Smooth muscle cell (in vitro differentiated cells): ENCODE measurements at regions not wholly inside any gene's neighbourhood (a gene's known extent, or its start where the extent isn't known, plus 50 kb on each side); places are given as distances from the start of the nearest gene placed in this dataset.

ENCODE experiments used
- DNase-seq: peaks from one replicate; lab custom pipeline; 2025; ENCODE audit not compliant: unreplicated experiment; lab: John Stamatoyannopoulos, UW
- H2AFZ ChIP-seq: fragments of 200-600 bp; sonication (generic); 2 replicates; pipeline ENCODE4 v1.6.0; 2016; ENCODE audit warnings: antibody characterized with exemption, low read depth, mild to moderate bottlenecking
- H3F3A ChIP-seq: fragments of 200-600 bp; sonication (generic); 2 replicates; pipeline ENCODE4 v1.6.0; 2017; ENCODE audit warnings: antibody characterized with exemption, low read depth
- H3K27ac ChIP-seq: fragments of 200-600 bp; sonication (generic); 2 replicates; pipeline ENCODE4 v1.5.1; 2016; ENCODE audit warnings: low read depth, mild to moderate bottlenecking
- H3K27me3 ChIP-seq: fragments of 200-600 bp; sonication (generic); 2 replicates; pipeline ENCODE4 v1.6.1; 2016; ENCODE audit warnings: low read depth, mild to moderate bottlenecking
- H3K36me3 ChIP-seq: fragments of 200-600 bp; sonication (generic); 2 replicates; pipeline ENCODE4 v1.5.1; 2016; ENCODE audit warnings: low read depth
- H3K4me1 ChIP-seq: fragments of 200-600 bp; sonication (generic); 2 replicates; pipeline ENCODE4 v1.5.1; 2016; ENCODE audit warnings: low read depth
- H3K4me2 ChIP-seq: fragments of 200-600 bp; sonication (generic); 2 replicates; pipeline ENCODE4 v1.6.0; 2016; ENCODE audit warnings: mild to moderate bottlenecking
- H3K4me3 ChIP-seq: fragments of 200-600 bp; sonication (generic); 2 replicates; pipeline ENCODE4 v1.5.1; 2016; ENCODE audit warnings: mild to moderate bottlenecking
- H3K79me2 ChIP-seq: fragments of 200-600 bp; sonication (generic); 2 replicates; pipeline ENCODE4 v1.6.0; 2016; ENCODE audit warnings: low read depth, mild to moderate bottlenecking
- H3K9ac ChIP-seq: fragments of 200-600 bp; sonication (generic); 2 replicates; pipeline ENCODE4 v1.6.0; 2016; ENCODE audit warnings: low read depth
- H3K9me3 ChIP-seq: fragments of 200-600 bp; sonication (generic); replicated peaks from 2 replicates; pipeline ENCODE4 v1.5.1; 2016; ENCODE audit warnings: low read depth
- H4K20me1 ChIP-seq: fragments of 200-600 bp; sonication (generic); 2 replicates; pipeline ENCODE4 v1.6.0; 2016; ENCODE audit warnings: low read depth
- WGBS: methylation state at CpG from one replicate; pipeline ENCODE4 v1.1.7; 2016; ENCODE audit warnings: low lambda C conversion rate; 5-methylcytosine and 5-hydroxymethylcytosine counted together
- TF ChIP-seq, protein P1 (sequence below): fragments of 200-600 bp; sonication (generic); IDR thresholded peaks from 2 replicates; pipeline ENCODE4 v1.5.1; 2017; ENCODE audit warnings: borderline replicate concordance, mild to moderate bottlenecking, antibody characterized with exemption; ENCODE audit not compliant: insufficient read depth, poor library complexity, severe bottlenecking

DNA sequence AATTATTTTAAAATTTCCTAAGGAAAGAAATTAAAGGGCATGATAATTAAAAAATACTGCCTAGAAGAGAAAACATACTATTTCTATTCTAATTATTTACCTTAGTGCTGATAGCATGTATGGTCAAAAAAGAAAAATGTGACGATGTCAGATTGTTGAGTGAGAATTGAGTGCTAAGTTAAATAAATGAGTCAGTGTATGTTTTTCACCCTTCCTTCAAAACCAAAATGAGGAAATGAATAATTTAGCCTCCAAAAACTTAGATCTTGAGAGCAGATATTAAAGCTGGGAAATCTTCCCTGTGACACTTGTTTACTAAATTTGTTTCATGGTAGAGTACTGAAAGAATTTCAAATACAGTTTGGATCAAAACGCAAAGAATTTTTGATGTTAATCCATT, 58.6 kb upstream of the NYAP2 start:
- WGBS: 82% methylated on average over 2 of the region's 2 CpGs
- H3K36me3 ChIP-seq: no peaks in the 10 kb centered on the region
- DNase-seq: no peak
- H3K4me3 ChIP-seq: no peak overlapping the region
- no peaks in the 10 kb centered on the region for H3K79me2 ChIP-seq
- no peak overlapping the region for H3K27ac ChIP-seq
- H3K27me3 ChIP-seq: no peaks in the 10 kb centered on the region
- H3K4me1 ChIP-seq: peaks cover 16% of the 10 kb centered on the region
- no peak overlapping the region for H3K9ac ChIP-seq
- no peak overlapping the region for H2AFZ ChIP-seq
- no peak overlapping the region for H3K4me2 ChIP-seq
- H4K20me1 ChIP-seq: no peaks in the 10 kb centered on the region
- TF ChIP-seq, protein P1, sequence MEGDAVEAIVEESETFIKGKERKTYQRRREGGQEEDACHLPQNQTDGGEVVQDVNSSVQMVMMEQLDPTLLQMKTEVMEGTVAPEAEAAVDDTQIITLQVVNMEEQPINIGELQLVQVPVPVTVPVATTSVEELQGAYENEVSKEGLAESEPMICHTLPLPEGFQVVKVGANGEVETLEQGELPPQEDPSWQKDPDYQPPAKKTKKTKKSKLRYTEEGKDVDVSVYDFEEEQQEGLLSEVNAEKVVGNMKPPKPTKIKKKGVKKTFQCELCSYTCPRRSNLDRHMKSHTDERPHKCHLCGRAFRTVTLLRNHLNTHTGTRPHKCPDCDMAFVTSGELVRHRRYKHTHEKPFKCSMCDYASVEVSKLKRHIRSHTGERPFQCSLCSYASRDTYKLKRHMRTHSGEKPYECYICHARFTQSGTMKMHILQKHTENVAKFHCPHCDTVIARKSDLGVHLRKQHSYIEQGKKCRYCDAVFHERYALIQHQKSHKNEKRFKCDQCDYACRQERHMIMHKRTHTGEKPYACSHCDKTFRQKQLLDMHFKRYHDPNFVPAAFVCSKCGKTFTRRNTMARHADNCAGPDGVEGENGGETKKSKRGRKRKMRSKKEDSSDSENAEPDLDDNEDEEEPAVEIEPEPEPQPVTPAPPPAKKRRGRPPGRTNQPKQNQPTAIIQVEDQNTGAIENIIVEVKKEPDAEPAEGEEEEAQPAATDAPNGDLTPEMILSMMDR: no peak
- no peaks in the 10 kb centered on the region for H3K9me3 ChIP-seq
- H3F3A ChIP-seq: no peaks in the 10 kb centered on the region

DNA sequence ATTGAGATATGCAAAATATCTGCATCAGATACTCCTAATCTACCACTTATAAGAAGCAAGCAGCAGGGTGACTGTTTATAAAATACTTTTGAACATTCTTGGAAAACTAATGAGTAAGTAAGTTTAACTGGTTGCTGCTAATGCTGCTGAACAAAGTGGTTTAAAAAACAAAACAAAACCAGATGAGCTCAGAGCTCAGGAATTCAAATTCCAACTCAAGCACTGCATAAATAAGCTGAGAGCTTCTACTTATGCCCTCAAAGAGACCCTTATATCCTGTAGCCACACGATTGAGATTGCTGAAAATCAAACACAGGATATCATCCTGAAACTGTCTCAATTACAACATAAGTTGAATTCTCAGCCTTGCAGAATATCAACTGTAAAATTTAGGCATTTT, 62.3 kb upstream of the NYAP2 start:
- 7% methylated on average over 1 of the region's 1 CpG for WGBS
- peak overlapping the region; percentile 42 for H3K4me2 ChIP-seq
- no peak overlapping the region for H3K9ac ChIP-seq

DNA sequence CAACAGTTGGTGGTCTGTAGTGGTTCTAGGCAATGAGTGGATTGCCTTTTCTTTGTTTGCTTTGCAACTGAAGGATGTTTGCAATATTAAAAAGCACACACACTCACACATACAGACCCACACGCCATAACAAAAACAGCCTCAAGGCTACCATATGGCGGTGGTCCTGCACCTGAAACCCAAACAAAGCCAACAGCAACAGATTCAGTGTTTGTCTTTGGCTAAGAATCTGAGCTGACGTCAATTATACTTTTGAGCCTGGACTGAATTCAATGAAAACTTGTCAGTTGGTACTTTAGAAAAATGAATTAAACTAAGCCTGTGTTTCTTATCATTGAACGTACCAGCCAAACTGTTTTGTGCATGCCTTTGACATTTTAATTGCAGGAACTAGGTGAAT, 65.0 kb upstream of the NYAP2 start:
- H3K27me3 ChIP-seq: no peaks in the 10 kb centered on the region
- no peak overlapping the region for H3K9ac ChIP-seq
- H3K4me2 ChIP-seq: no peak overlapping the region
- H4K20me1 ChIP-seq: no peaks in the 10 kb centered on the region
- no peaks in the 10 kb centered on the region for H3K79me2 ChIP-seq
- H2AFZ ChIP-seq: no peak overlapping the region
- no peak for DNase-seq
- peaks cover 16% of the 10 kb centered on the region for H3K4me1 ChIP-seq
- H3K9me3 ChIP-seq: no peaks in the 10 kb centered on the region
- 90% methylated on average over 4 of the region's 4 CpGs for WGBS
- no peak overlapping the region for H3K4me3 ChIP-seq
- no peaks in the 10 kb centered on the region for H3F3A ChIP-seq
- H3K27ac ChIP-seq: no peak overlapping the region
- TF ChIP-seq, protein P1: no peak
- no peaks in the 10 kb centered on the region for H3K36me3 ChIP-seq

More for the DNA sequence above, 62.3 kb upstream of the NYAP2 start:
- Histone ChIP-seq H3K27me3 (no peaks in the 10 kb centered on the region), H3K4me1 (peaks cover 16% of the 10 kb centered on the region), H4K20me1 (no peaks in the 10 kb centered on the region), H3F3A (no peaks in the 10 kb centered on the region), H3K4me3 (no peak overlapping the region), H3K79me2 (no peaks in the 10 kb centered on the region), H2AFZ (no peak overlapping the region), H3K9me3 (no peaks in the 10 kb centered on the region), H3K36me3 (no peaks in the 10 kb centered on the region), H3K27ac (peak overlapping the region; percentile 64)
- DNase-seq: no peak
- TF ChIP-seq, protein P1: no peak

DNA sequence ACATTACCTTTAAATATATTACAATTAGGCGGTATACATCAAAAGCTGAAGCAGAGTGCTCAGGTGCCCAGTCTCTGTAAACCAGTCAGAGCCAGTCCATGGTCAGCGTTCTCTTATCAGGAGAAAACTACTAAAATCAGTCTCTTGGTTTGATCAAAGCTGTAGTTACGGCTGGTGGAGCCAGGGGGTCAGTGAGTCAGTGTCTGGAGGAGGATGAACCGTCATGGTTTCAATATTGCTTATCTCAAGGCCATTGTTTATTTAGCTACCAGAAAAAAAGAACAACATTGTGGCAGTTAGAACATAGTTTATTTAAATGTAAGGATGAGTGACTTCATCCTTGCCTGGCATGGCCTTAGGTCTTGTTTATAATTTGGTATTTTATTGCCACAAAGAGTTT, 71.3 kb upstream of the NYAP2 start:
- WGBS: 17% methylated on average over 4 of the region's 4 CpGs
- Histone ChIP-seq H3K4me3 (no peak overlapping the region), H4K20me1 (no peaks in the 10 kb centered on the region), H2AFZ (peak overlapping the region; percentile 45), H3K4me1 (peaks cover 13% of the 10 kb centered on the region), H3F3A (no peaks in the 10 kb centered on the region), H3K9ac (no peak overlapping the region), H3K79me2 (no peaks in the 10 kb centered on the region), H3K36me3 (no peaks in the 10 kb centered on the region), H3K27me3 (no peaks in the 10 kb centered on the region), H3K4me2 (peak overlapping the region; percentile 44), H3K27ac (peak overlapping the region; percentile 79), H3K9me3 (no peaks in the 10 kb centered on the region)
- TF ChIP-seq, protein P1: no peak
- DNase-seq: no peak
